Choroid plexus epithelial cell (primary cell): ENCODE measurements at regions not wholly inside any gene's neighbourhood (a gene's known extent, or its start where the extent isn't known, plus 50 kb on each side); places are given as distances from the start of the nearest gene placed in this dataset.

Source experiments
- DNase-seq: peaks from one replicate; pipeline ENCODE4 v3.0.0-alpha.2; 2010; ENCODE audit warnings: low read depth
- H3K4me3 ChIP-seq: 2 replicates; pipeline ENCODE4 v1.5.1; 2011; ENCODE audit warnings: low read depth, mild to moderate bottlenecking, control low read depth, low read length, moderate library complexity
- CTCF ChIP-seq: conservative IDR thresholded peaks from 2 replicates; pipeline ENCODE4 v1.5.1; 2011; ENCODE audit warnings: low read depth, mild to moderate bottlenecking, control low read depth, inconsistent platforms, low read length, moderate library complexity

GRCh38 chr17:45676695-45677094 lies 107.4 kb upstream of the CRHR1 start:
- no peak for TF ChIP-seq CTCF
- no peak overlapping the region for H3K4me3 ChIP-seq
- no peak for DNase-seq

GRCh38 chr17:45677770-45678169 lies 106.3 kb upstream of the CRHR1 start:
- H3K4me3 ChIP-seq: no peak overlapping the region
- peak; percentile 2 for DNase-seq
- TF ChIP-seq CTCF: no peak

GRCh38 chr17:45679426-45679825 lies 104.7 kb upstream of the CRHR1 start:
- no peak overlapping the region for H3K4me3 ChIP-seq
- DNase-seq: no peak
- no peak for TF ChIP-seq CTCF

GRCh38 chr17:45680360-45680759 lies 103.8 kb upstream of the CRHR1 start:
- no peak overlapping the region for H3K4me3 ChIP-seq
- TF ChIP-seq CTCF: no peak
- DNase-seq: no peak

GRCh38 chr17:45681706-45682105 lies 102.4 kb upstream of the CRHR1 start:
- no peak for TF ChIP-seq CTCF
- no peak for DNase-seq
- no peak overlapping the region for H3K4me3 ChIP-seq

- no peak for DNase-seq
- H3K4me3 ChIP-seq: no peak overlapping the region
- no peak for TF ChIP-seq CTCF
These were observed 97.9 kb upstream of the CRHR1 start for GRCh38 chr17:45686250-45686649.

- H3K4me3 ChIP-seq: no peak overlapping the region
These were observed 96.5 kb upstream of the CRHR1 start for GRCh38 chr17:45687594-45687993.

More at GRCh38 chr17:45687594-45687993, 96.5 kb upstream of the CRHR1 start:
- DNase-seq: no peak
- no peak for TF ChIP-seq CTCF
